Stimulated activated CD4-positive, alpha-beta T cell treated with anti-CD3 and anti-CD28 coated beads, Interleukin-15, amount 100 ng/mL, for 1 hour (primary cell): ENCODE measurements at regions not wholly inside any gene's neighbourhood (a gene's known extent, or its start where the extent isn't known, plus 50 kb on each side); places are given as distances from the start of the nearest gene placed in this dataset.
"Not testable (repeated sequence)": the region's sequence is repeated elsewhere in the genome, so short reads cannot be mapped to it uniquely, and the experiment has no call there.

Experiments
- DNase-seq, 2 donors: peaks; one replicate each; pipeline ENCODE4 v3.0.0-alpha.2; 2020; ENCODE audit warnings: low read depth in 1 of 2, low spot score in 1 of 2

GRCh38 chrX:40248822-40249221, 151.1 kb upstream of the BCOR start:
- DNase-seq = no peak

GRCh38 chrX:40247848-40248622, 150.3 kb upstream of the BCOR start:
- DNase-seq = no peak

GRCh38 chrX:40247382-40247781, 149.6 kb upstream of the BCOR start:
- DNase-seq = no peak

- DNase-seq = no peak
Observed at GRCh38 chrX:40245488-40246071, 147.8 kb upstream of the BCOR start.

- no peak for DNase-seq
Observed at GRCh38 chrX:40244980-40245379, 147.2 kb upstream of the BCOR start.

- no peak for DNase-seq
Observed at GRCh38 chrX:40243755-40244515, 146.2 kb upstream of the BCOR start.

- DNase-seq = no peak
Observed at GRCh38 chrX:40240844-40241243, 143.1 kb upstream of the BCOR start.

- no peak for DNase-seq
Observed at GRCh38 chrX:40237731-40238178, 140.0 kb upstream of the BCOR start.

GRCh38 chrX:40230646-40231045, 132.9 kb upstream of the BCOR start:
- DNase-seq = no peak

GRCh38 chrX:40227125-40227524, 129.4 kb upstream of the BCOR start:
- DNase-seq = no peak

GRCh38 chrX:40224658-40225057, 126.9 kb upstream of the BCOR start:
- DNase-seq = no peak

GRCh38 chrX:40222612-40223011, 124.9 kb upstream of the BCOR start:
- not testable (repeated sequence) for DNase-seq

- DNase-seq = no peak
Observed at GRCh38 chrX:40213092-40213491, 115.3 kb upstream of the BCOR start.

- no peak for DNase-seq
Observed at GRCh38 chrX:40209951-40210617, 112.3 kb upstream of the BCOR start.

- no peak for DNase-seq
Observed at GRCh38 chrX:40207626-40208025, 109.9 kb upstream of the BCOR start.

- no peak for DNase-seq
Observed at GRCh38 chrX:40205471-40205870, 107.7 kb upstream of the BCOR start.

GRCh38 chrX:40202456-40202855, 104.7 kb upstream of the BCOR start:
- DNase-seq = no peak

- no peak for DNase-seq
Observed at GRCh38 chrX:40201329-40201885, 103.6 kb upstream of the BCOR start.

GRCh38 chrX:40199704-40200103, 101.9 kb upstream of the BCOR start:
- DNase-seq = no peak

GRCh38 chrX:40197071-40197470, 99.3 kb upstream of the BCOR start:
- DNase-seq = no peak

GRCh38 chrX:40195368-40195767, 97.6 kb upstream of the BCOR start:
- DNase-seq = no peak
